NCI-H146 (cell line): ENCODE measurements at regions not wholly inside any gene's neighbourhood (a gene's known extent, or its start where the extent isn't known, plus 50 kb on each side); places are given as distances from the start of the nearest gene placed in this dataset.

ENCODE experiments used
- DNase-seq: peaks from one replicate; lab custom pipeline; 2025; lab: John Stamatoyannopoulos, UW

DNA sequence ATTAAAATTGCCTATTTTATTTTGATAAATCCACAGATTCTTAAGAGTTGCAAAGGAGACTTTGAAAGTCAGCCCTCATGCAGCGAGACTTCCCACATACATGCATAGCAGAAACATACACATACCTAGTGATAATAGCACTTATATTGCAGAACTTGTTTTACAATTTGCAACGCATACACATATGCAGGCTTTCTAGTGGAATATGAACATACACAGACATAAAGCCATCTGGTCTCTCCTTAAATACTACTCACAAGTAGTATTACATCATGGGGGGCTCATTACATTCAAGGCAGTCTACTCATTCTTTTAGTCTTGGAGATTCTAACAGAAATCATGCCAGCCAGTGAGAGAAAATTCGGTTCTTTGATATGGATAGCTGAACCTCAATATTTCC is 295.1 kb upstream of the RND3 start:
- no peak for DNase-seq

DNA sequence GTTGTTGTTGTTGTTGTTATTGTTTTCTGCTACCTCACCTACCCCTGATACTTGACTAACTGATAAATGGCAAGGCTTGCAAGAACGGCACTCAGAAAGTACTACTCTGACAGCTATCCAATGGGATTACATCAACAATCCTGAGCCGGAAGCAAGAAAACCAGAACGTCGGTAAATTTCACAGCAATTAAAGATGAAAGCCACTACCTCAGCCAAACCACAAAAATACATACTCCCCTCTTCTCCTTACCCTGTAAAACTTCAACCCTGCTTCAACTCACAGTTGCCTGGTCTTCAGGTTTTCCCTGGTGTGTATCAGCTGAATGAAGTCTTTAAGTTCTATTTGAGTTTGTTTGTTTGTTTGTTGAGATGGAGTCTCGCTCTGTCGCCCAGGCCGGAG is 293.7 kb upstream of the RND3 start:
- no peak for DNase-seq

DNA sequence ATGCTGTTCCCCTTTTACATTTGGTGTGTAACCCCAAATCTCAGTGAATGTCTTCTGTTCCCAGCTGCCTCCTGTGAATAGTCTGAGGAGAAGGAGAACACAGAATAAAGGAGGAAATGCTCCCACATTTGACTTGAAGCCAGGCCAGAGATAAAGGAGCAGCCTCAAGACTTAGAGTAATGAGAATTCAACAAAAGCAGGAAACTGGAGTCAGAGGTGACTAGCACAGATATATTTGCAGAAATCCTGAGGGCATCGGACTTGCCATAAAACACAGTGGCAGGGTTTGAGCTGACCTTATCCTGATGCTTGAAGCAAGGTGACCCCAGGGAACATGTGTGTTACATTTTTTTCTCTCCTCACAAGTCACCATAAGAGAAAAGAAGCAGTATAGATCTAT is 291.4 kb upstream of the RND3 start:
- DNase-seq: no peak

DNA sequence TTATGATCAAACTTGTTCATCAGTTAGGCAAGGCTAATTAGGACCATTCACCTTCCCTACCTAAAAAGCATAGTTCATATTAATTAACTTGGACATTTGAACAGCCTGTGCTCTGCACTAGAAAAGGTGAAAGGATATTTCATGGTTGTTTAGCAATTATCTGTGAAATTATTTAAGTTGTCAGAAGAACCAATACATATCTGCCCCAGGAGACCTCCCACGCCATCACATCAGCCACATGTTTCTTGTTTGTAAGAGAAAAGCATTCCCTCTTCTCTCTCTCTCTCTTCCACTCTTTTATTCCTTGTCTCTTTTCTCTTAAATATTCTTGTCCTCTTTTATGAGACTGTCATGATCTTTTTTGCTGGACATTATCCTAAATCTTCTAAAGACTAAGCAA is 282.0 kb upstream of the RND3 start:
- no peak for DNase-seq

DNA sequence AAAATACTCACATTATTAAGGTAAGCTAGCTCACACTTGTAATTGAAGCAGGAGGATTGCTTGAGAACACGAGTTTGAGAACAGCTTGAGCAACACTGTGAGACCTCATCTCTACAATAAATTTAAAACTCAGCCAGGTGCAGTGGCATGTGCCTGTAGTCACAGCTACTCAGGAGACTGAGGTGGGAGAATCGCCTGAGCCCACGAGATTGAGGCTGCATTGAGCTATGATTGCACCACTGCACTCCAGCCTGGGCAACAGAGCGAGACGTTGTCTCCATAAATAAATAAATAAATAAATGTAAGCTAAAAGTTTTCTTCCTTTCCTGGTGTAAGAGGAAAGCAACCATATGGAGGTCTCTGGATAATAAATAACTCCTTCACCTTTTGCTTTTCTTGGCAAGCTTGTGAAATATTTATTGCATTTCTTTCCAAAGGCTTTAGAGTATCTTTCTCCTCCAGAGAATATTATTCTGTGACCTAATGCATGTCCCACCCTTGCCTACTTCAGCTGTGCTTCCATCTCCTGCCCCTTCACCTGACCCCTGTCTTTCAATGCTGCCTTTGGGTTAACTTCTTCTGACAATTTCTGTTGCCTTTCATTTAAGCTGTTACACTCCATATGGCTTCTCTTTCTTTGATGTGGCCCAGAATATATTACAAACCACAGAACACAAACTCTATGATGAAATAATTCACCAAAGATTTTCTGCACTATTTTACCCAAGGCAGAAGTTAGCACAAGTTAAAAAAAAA is 280.7 kb upstream of the RND3 start:
- DNase-seq: no peak

DNA sequence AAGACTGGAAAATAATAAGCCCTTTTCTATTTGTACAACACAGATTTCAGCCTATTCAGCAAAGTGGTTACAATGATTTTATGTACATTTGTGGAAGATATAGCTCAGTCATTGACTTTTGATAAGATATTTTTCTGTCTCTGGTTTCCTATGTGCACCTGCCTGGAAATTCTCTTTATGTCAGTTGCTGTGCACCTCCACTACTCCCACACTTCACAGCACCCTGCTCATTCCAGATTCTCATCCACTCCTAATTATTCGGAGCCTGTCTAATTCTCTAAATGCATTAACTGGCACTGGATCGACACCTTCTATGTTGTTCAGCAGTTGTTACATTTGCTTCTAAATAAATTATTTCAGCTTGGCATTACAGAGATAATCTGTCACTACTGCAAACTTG is 275.1 kb upstream of the RND3 start:
- no peak for DNase-seq

DNA sequence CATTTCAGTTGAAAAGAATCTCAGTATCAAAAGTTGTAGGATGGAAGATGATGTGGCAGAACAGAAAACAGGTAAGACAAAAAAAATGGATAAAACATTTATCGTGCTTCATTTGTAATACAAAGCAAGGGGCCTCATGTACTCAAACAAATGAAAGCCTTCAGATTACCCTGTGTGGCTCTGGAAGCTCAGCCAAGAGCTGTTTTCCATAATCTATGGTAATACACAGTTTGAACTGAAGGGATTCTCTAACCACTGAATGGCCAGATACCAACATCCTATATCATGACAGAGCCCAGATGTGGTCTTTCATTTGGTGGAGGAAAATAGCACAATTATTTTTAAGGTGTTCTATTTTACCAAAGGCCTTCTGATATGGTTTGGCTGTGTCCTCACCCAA is 272.1 kb upstream of the RND3 start:
- no peak for DNase-seq

DNA sequence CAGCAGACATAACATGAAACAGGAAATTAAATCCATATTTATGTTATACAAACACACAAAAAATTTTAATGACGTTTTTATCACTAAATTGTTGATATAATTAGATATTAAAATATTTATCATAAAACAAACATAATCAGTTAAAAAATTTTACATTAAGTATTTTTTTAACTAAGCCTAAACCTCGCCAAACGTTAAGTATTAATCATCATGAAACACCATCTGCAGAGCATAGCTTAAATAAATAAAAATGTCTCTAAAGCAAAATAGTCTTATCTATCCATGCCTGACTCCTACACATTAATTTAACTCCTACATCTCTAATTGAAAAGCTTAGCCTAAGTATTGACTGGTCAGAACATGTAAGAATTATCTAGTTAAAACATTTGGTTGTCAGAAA is 271.6 kb upstream of the RND3 start:
- no peak for DNase-seq

DNA sequence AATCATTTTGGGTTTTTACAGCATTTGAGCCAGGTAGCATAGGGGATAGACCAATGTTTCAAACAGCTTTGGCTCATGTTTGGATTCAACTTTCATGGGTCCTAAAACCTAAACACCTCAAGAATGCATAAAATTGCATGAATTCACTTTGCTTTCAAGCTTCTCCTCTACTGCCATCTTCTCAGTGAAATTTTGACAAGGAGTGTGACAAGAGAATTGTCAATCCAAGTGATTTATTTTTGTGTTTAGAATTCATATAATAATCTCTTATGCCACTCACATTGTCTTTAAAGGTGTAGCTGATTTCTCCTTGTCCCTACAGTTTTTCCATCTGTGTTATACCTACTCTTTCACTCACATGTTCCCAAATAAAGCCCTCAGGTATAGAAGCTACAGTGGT is 264.8 kb upstream of the RND3 start:
- no peak for DNase-seq

DNA sequence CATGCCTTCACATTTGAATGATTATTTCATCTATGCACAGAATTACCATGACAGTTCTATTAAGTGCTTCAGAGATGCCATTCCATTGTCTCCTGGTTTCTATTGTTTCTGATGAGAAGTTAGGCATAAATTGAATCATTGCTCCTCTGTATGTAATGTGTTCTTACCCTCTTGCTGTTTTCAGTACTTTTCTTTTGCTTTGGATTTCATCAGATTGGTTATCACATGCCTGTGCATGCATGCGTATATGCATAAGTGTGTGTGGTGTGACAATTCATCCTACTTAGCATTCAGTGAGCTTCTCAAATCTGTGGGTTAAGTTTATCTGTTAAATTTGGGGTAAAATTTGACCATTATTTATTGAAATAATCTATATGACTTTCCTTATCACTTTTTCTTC is 263.3 kb upstream of the RND3 start:
- DNase-seq: no peak

DNA sequence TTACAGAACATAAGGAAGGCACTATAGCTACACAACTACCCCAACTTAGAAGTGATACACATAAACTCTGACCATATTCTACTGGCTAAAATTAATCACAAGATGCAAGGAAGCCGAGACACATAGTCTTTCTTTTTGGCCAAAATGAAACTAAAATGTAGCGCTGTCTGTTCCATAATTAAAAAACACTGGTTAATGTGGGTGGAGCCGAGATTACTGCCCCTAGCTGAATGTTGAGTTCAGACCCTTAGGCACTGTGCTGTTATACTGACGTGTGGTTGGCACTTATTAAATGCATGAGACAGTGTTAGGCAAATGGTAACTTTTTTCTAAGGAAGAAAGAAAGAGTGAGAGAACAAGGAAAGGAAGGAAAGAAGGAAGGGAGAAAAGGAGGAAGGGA is 254.6 kb upstream of the RND3 start:
- DNase-seq: no peak

DNA sequence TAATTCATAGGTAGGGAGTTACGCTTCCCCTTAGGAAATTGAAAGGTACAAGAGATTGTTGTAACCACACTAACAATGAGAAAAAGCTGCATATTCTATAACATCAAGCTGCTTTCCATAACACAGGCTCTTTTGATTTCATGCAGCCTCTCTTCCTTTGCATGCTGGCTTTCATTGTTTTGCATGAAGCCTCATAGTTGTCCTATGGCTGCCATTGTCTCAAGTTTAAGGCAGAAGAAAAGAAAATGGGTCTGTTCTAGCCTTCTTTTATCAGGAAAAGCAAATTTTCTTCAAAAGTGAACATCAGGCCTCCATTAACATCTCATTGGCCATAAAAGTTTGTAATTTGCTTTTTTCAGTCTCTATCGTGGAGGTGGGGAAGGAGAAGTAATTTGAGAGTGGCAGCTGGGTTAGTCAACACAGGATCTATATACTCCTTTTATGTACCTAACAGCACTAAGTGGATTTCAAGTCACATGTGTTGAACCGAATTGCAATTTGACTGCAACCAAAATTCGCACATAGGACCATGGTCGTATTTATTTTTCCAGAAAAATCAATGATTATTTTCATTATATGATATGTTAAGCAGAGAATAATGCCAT is 248.5 kb upstream of the RND3 start:
- no peak for DNase-seq

DNA sequence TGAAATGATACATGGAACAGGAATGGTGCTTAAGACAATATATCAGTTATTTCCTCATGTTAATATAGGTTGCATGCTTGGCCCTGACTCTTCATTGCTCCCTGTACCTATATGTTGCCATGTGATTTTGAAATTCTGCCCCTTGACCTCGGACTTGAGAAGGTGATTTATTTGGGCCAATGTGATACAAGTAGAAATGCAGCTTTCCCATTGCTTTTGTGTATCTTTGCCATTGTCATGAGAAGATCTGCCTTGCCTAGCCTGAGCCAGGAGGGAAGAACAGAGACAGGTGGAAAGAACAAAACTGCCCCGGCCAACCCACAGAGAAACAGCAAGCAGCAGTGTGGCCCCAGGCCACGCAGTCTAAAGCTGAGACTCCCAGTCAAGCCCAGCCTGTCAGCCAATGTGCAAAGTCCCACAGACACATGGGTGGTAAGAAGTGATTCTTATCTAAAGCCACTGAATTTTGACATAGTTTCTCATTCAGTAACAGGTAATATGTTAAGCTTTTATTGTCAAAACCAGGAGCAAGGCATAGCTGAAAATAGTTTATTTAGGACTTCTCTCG is 245.7 kb upstream of the RND3 start:
- DNase-seq: no peak

DNA sequence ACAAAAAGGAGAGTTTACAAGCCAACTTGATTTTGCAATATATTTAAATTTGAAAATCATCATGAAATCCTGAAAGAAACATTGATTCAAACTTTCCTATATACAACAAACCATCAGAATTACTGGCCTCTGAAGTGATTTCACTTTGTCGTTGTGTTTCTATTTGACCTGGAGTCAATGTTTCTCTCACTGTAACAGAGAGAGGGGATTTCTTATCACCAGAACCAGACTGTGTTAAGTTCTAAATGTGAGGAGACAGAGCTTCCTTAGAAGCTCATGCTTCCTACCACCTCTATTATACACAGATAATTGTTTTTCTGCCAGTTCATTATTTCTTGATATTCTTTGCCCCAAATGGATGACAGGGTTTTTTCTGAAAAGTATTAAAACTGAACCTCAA is 245.0 kb upstream of the RND3 start:
- DNase-seq: no peak

DNA sequence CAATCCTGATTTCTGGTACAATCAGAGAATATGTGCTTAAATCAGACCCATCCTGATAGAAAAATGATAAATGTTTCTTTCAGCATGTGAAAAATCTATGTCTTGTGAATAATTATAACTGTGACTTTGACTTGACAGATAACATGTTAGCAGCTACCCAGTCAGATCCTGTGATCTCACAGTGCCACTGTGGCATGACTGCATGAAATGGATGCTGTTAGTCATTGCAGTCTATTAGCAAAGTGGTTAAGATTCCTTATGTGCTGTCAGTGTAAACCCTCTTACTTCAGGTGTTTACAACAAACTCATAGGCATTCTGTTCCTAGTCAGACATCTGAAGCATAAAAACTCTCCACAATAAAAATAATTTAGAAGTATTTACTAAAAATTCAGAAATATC is 244.6 kb upstream of the RND3 start:
- DNase-seq: no peak

DNA sequence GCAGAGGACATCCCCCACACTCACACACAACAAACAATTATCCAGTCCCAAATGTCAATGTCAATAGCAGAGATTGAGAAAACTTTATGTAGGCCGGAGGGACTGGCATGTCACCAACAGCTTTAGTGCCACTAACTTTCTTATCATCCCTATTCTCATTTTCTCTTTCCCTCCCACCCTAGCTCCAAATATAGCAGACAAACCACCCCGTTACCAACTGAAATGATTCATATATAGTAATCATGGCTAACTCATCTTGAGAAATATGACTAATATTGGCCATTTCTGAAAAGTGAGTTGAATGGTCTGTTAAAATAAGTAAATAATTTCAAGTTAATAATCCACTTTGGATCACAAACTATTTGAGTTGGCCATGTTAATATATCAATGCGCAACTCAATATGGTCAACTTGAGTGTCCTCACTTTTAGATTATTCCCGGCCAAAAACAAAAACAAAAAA is 242.1 kb upstream of the RND3 start:
- DNase-seq: no peak

DNA sequence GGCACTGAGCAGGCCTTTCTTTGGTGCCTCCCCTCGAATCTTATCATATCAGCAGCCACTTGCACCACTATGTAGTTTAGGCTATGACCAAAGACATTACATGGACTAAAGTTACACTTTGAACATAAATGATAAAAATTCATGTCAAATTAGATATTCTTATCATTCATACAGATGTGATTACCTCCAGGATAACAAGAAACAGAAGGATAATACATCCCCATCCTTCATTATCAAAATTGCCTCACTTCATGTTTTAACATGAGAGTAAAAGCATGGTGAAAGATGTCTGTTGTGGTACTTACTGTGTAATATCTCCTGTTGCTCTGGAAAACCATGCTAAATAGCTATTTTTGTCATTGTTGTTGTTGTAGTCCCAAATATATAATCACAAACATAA is 230.8 kb upstream of the RND3 start:
- no peak for DNase-seq

DNA sequence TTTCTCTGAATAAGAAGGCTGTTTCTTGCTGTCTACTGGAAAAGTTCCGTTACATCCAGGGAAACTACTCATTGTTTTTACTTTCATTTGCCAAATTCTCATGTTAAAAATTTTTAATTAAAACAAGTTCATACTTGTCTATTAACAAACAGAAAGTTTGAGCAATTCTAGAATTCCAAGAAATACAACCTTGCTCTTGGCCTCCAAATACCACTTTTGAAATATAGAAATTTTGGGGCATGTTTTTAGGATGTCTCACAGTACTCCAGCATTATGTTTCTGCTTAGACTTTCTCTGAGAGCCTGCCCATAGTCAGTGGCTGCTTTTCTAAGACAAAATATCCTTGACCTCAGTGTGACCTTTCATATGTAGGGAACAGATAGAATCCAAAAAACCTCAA is 228.7 kb upstream of the RND3 start:
- DNase-seq: no peak

DNA sequence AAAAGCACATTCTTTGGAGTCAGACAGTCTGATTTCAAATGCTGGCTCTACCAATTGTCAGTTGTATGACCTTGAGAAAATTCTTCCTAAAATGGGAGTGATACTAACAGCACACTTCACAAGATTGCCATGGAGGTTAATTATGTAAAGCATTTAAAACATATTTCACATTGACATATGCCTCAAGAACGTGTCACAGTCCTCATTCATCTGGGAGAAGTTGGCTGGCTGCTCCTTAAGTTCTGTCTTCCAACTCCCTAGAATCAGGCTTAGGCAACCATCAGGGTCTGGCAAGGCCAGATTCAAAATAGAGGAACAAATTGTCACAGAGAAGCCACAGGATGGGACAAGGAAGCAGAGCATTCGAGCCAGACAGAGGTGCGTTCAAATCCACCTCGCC is 228.0 kb upstream of the RND3 start:
- no peak for DNase-seq

DNA sequence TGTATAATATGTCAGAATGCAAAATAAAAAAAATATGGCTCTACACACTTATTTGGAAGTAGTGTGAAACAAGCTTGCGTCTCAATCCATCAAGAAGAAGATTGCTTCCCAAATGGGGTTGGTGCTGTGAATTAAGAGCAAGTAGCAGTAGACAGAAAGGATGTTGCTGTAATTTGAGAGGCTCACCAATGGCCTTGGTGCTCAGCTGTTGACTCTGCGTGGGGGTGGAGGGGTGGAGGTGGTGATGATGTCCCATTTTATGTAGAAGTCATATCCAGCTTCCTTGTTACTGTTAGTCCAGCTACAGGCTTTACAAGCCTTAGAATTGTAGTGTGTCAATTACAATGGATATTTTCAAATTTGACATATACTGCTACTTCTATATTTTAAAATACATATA is 223.4 kb upstream of the RND3 start:
- no peak for DNase-seq

DNA sequence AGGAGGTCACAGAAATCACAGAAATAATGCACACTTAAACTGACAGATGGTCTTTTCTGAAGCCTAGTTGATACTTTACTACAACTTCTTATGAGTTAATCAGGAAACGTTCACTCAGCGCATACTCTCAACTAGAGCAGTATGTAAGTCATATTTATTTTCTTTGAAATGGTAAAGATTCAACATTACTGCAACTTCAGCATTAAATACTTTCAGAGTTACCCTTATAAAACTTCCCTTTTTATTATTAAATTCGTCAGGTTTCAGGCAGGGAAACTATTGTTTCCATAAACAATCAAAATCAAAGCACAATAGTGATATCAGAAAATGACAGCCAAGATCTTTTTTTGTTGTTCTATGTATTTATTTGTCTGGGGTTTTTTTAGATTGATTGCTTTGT is 222.6 kb upstream of the RND3 start:
- DNase-seq: no peak

DNA sequence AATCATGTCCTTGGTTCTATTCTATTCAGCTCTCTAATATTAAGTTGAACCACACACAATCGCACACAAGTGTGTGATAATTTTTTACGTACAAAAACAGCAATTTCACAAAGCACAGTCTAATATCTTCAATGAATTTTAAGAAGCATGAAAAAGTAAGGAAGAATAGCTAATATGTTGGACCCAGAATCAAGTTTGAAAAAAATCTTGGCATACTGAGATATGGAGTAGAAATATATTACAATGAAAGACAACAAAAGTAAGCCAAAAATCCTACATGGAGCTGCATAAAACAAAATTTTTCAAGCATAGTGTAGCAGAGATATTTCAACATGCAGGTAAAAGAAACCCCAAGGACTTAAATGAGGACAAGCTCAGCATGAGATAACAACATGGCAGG is 219.1 kb upstream of the RND3 start:
- no peak for DNase-seq

DNA sequence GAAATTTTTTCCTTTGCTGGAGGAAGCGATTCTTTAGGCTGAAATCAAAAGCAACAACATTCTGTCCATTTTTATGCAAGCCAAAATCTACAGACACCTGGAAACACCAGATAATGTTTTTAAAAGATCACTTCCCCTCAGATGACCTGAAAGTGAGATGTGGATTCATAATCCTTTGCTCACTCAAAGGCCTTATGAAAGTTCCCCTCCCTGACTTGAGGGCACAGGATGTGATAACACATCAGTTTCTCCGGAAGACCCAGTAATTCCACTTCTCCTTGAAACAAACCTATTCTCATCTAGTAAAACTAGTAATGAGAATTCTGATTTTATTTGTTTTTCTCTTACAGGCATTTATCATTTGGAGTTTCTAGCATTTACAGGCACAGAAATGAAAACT is 218.3 kb upstream of the RND3 start:
- no peak for DNase-seq

DNA sequence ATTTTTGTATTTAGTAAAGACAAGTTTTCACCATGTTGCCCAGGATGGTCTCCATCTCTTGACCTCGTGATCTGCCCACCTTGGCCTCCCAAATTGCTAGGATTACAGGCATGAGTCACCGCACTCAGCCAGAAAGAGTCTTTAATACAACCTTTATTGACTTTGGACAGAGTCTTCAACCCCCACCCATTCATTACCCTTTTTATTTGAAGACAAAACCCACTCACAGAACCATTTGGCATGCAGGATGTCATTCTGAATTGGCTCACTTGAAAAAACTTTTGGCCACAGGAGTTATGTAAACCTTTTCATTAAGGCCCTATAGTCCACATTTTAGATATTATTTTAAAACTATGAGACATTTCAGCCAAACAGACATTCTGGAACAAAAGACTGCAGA is 217.9 kb upstream of the RND3 start:
- no peak for DNase-seq
